Testis (tissue), 2 donors: ENCODE measurements at regions not wholly inside any gene's neighbourhood (a gene's known extent, or its start where the extent isn't known, plus 50 kb on each side); places are given as distances from the start of the nearest gene placed in this dataset.

Experiments used
- CTCF ChIP-seq, 3 experiments: fragments of 450-650 bp in 2 of 3; fragments of 200-600 bp in 1 of 3; sonication (generic) in 1 of 3; IDR thresholded peaks; one replicate each; pipeline ENCODE4 v1.5.1; 2016 to 2019; ENCODE audit warnings: antibody characterized with exemption in 3 of 3, mild to moderate bottlenecking in 2 of 3, moderate library complexity in 1 of 3
- POLR2A ChIP-seq: fragments of 450-650 bp; IDR thresholded peaks from one replicate; pipeline ENCODE4 v1.6.1; 2017; ENCODE audit warnings: antibody characterized with exemption, mild to moderate bottlenecking, moderate library complexity

DNA sequence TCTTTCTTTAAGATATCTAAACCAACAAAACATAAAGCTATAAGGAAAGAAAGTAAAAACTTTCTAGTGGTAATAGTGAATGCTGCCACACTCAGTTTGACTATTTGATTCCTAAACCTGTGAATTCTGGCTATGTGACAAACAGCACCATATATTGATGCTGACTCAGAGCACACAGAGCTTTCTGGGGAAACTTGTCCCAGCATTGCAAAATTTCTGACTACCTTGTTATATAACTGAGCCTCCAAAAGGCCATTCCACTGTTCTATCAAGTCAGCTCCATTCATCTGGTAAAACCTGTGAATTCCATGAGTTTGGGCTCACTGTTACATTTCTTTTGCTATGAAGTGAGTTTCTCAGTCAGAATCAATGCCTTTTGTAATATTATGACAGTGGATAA, 1229.7 kb downstream of the PCDH18 start:
- TF ChIP-seq CTCF (IDR thresholded peaks at IDR 0.05): no peak
- no peak for TF ChIP-seq POLR2A
